Transverse colon (tissue), 4 donors: ENCODE measurements at regions not wholly inside any gene's neighbourhood (a gene's known extent, or its start where the extent isn't known, plus 50 kb on each side); places are given as distances from the start of the nearest gene placed in this dataset.

ENCODE experiments used
- DNase-seq: peaks from one replicate; pipeline ENCODE4 v3.0.0-alpha.2; 2019
- H3K27ac ChIP-seq, 4 donors: fragments of 200-600 bp; sonication (generic); 2 replicates each; pipeline ENCODE4 v1.5.1; 2016 to 2018; ENCODE audit warnings: inconsistent platforms in 4 of 4
- H3K27me3 ChIP-seq: fragments of 200-600 bp; sonication (generic); 2 replicates; pipeline ENCODE4 v1.5.1; 2017; ENCODE audit warnings: inconsistent platforms
- H3K36me3 ChIP-seq, 4 donors: fragments of 200-600 bp; sonication (generic); 2 replicates each; pipeline ENCODE4 v1.5.1; 2017 to 2019; ENCODE audit warnings: inconsistent platforms in 4 of 4
- H3K4me1 ChIP-seq, 4 donors: fragments of 200-600 bp; sonication (generic); 2 replicates each; pipeline ENCODE4 v1.5.1; 2017 to 2020; ENCODE audit warnings: inconsistent platforms in 4 of 4
- H3K4me3 ChIP-seq, 4 donors: fragments of 200-600 bp; sonication (generic); 1 replicate in 1 of 4; 2 replicates in 3 of 4; pipeline versions ENCODE4 v1.5.1 to v1.6.1; 2017 to 2019; ENCODE audit warnings: inconsistent platforms in 4 of 4
- H3K9me3 ChIP-seq, 2 donors: fragments of 200-600 bp; sonication (generic); 2 replicates each; pipeline ENCODE4 v1.5.1; 2017 to 2019; ENCODE audit warnings: inconsistent platforms in 2 of 2
- EP300 ChIP-seq: sonication (generic); formaldehyde crosslinking; IDR thresholded peaks from one replicate; pipeline ENCODE4 v1.6.1; 2017; ENCODE audit warnings: antibody characterized with exemption, low read depth
- POLR2A ChIP-seq: fragments of 450-650 bp; IDR thresholded peaks from one replicate; pipeline ENCODE4 v1.6.1; 2016; ENCODE audit warnings: antibody characterized with exemption, mild to moderate bottlenecking, moderate library complexity
- POLR2AphosphoS5 ChIP-seq, 3 donors: sonication (generic); formaldehyde crosslinking; IDR thresholded peaks; one replicate each; pipeline ENCODE4 v1.6.1; 2016; ENCODE audit warnings: antibody characterized with exemption in 3 of 3
- WGBS, 2 donors: methylation state at CpG; one replicate each; pipeline ENCODE4 v1.1.5; 2018; ENCODE audit warnings: low coverage in 1 of 2; 5-methylcytosine and 5-hydroxymethylcytosine counted together
- in situ Hi-C, 4 donors: fragments of 200-750 bp; cut with MboI; loops; one replicate each; pipeline versions ENCODE4 v1.15.0 to v1.15.1; 2017; ENCODE audit warnings: low sequenced_read_pairs in 3 of 4, low pct_ligation_motif_present in 1 of 4, low pct_unique_long_range_greater_than_20kb in 1 of 4
- intact Hi-C: fragments of 100-400 bp; cut with DNase I; formaldehyde crosslinking; loops from one replicate; pipeline ENCODE4 v1.15.1; 2023; ENCODE audit warnings: low total_unique reads
- TF ChIP-seq, protein P1 (sequence below), 5 experiments: fragments of 200-600 bp in 3 of 5; fragments of 450-650 bp in 2 of 5; sonication (generic) in 3 of 5; IDR thresholded peaks; 1 replicate in 2 of 5; 2 replicates in 3 of 5; pipeline ENCODE4 v1.5.1; 2016 to 2017; ENCODE audit warnings: antibody characterized with exemption in 5 of 5, inconsistent platforms in 3 of 5, mild to moderate bottlenecking in 2 of 5, moderate library complexity in 1 of 5

DNA sequence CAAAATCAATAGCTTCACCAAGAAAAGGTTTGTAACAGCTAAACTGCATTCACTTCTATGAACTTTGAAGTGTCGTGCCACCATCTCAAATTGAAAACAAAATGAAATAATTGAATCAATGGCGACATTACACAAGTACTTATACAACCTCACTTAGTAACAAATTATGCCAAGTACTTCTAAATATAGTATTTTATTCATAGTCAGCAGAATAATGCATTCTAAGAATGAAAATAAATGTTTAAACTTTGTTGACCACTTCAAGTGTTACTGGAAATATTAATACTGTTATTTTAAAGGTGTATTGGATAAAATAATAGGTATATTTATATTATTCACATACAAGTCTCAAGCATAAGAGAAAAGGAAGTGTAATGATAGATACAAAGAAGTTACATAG lies 280.1 kb upstream of the HTR1E start:
- no peak for DNase-seq
- H3K9me3 ChIP-seq: peaks cover 0 to 7% of the 10 kb centered on the region in 2 donors
- H3K4me1 ChIP-seq: no peaks in the 10 kb centered on the region
- no peaks in the 10 kb centered on the region for H3K27me3 ChIP-seq
- H3K4me3 ChIP-seq: no peak overlapping the region
- 70 to 76% methylated on average over 2 of the region's 2 CpGs for WGBS, 2 donors
- H3K36me3 ChIP-seq: no peaks in the 10 kb centered on the region
- intact Hi-C loops (no loop called here), in situ Hi-C loops (no loop called here)
- TF ChIP-seq, protein P1, sequence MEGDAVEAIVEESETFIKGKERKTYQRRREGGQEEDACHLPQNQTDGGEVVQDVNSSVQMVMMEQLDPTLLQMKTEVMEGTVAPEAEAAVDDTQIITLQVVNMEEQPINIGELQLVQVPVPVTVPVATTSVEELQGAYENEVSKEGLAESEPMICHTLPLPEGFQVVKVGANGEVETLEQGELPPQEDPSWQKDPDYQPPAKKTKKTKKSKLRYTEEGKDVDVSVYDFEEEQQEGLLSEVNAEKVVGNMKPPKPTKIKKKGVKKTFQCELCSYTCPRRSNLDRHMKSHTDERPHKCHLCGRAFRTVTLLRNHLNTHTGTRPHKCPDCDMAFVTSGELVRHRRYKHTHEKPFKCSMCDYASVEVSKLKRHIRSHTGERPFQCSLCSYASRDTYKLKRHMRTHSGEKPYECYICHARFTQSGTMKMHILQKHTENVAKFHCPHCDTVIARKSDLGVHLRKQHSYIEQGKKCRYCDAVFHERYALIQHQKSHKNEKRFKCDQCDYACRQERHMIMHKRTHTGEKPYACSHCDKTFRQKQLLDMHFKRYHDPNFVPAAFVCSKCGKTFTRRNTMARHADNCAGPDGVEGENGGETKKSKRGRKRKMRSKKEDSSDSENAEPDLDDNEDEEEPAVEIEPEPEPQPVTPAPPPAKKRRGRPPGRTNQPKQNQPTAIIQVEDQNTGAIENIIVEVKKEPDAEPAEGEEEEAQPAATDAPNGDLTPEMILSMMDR (IDR thresholded peaks at IDR 0.05): no peak
- no peak for TF ChIP-seq POLR2AphosphoS5 (IDR thresholded peaks at IDR 0.05)
- no peak for TF ChIP-seq EP300
- no peak for TF ChIP-seq POLR2A
- no peak overlapping the region for H3K27ac ChIP-seq

DNA sequence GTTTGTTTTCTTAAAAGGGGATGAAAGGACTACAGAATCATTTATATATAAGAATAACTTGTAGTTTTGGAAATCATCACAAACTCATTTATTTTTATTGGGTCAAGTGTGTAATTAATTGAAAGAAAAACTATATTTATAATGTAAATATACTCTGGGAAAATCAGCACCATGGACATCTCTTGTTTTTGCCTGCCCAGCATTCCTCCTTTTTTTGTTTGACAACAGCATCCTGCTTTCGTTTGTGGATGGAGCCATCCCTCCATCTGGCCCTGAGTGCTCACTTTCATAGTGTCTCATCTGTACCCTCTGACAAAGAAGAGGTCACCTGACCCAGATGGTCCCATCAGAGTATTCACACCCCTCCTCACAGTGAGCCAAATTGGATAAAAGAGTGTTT lies 308.2 kb upstream of the HTR1E start:
- intact Hi-C loops (no loop called here), in situ Hi-C loops (no loop called here)
- H3K27ac ChIP-seq: no peak overlapping the region
- H3K36me3 ChIP-seq: no peaks in the 10 kb centered on the region
- no peak for TF ChIP-seq POLR2A
- TF ChIP-seq POLR2AphosphoS5 (IDR thresholded peaks at IDR 0.05): no peak
- TF ChIP-seq EP300: no peak
- TF ChIP-seq, protein P1 (IDR thresholded peaks at IDR 0.05): no peak
- DNase-seq: no peak
- H3K4me1 ChIP-seq: no peaks in the 10 kb centered on the region
- H3K27me3 ChIP-seq: no peaks in the 10 kb centered on the region
- no peak overlapping the region for H3K4me3 ChIP-seq
- WGBS, 2 donors: 0 to 15% methylated on average over 1 of the region's 1 CpG
- peaks cover under 1 to 4% of the 10 kb centered on the region in 2 donors for H3K9me3 ChIP-seq

DNA sequence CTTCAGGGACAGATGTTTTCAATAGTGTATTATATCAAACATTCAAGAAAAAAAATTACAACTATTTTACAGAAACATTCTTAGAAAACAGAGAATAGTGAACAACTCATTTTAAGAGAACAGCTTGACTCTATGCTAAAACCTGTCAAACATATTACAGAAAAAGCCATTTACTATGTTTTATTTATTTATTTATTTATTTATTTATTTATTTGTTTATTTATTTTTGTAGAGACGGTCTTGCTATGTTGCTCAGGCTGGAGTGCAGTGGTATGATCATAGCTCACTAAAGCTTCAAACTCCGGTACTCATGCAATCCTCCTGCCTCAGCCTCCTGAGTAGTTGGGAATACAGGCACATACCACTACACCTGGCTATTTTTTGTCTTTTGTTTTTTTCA lies 317.9 kb upstream of the HTR1E start:
- peaks cover 11 to 16% of the 10 kb centered on the region in 2 donors for H3K9me3 ChIP-seq
- H3K4me1 ChIP-seq: no peaks in the 10 kb centered on the region
- no peak overlapping the region for H3K27ac ChIP-seq
- DNase-seq: no peak
- 82 to 93% methylated on average over 2 of the region's 2 CpGs for WGBS, 2 donors
- TF ChIP-seq POLR2A (no peak), POLR2AphosphoS5 (IDR thresholded peaks at IDR 0.05) (no peak), EP300 (no peak)
- TF ChIP-seq, protein P1 (IDR thresholded peaks at IDR 0.05): no peak
- H3K27me3 ChIP-seq: no peaks in the 10 kb centered on the region
- in situ Hi-C loops (no loop called here), intact Hi-C loops (no loop called here)
- H3K4me3 ChIP-seq: no peak overlapping the region
- no peaks in the 10 kb centered on the region for H3K36me3 ChIP-seq

DNA sequence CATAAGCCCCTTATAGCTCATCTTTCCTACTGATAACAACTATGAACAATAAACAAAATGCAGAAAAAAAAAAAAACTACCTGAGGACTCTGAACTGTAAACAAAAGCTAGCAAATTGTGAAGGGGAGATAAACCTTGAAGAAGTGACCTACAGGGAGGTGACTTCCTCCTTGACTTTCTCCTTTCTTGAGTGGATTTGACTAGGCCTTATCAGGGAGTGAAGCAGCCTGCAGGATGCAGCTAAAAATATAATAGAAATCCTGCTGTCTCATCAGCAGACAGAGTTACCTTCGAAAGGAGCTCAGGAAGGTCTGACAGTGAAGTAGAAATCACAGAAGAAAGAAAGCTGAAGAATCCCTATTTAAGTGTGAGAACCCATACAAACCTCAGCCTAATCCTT lies 322.0 kb upstream of the HTR1E start:
- H3K4me1 ChIP-seq: no peaks in the 10 kb centered on the region
- no peak for DNase-seq
- no peak overlapping the region for H3K4me3 ChIP-seq
- H3K27ac ChIP-seq: no peak overlapping the region
- intact Hi-C loops: no loop called here
- peaks cover 3 to 9% of the 10 kb centered on the region in 2 donors for H3K9me3 ChIP-seq
- in situ Hi-C loops: no loop called here
- H3K27me3 ChIP-seq: no peaks in the 10 kb centered on the region
- H3K36me3 ChIP-seq: no peaks in the 10 kb centered on the region
- WGBS, 2 donors: 56 to 73% methylated on average over 1 of the region's 1 CpG
- TF ChIP-seq EP300 (no peak), POLR2A (no peak), POLR2AphosphoS5 (IDR thresholded peaks at IDR 0.05) (no peak)
- TF ChIP-seq, protein P1 (IDR thresholded peaks at IDR 0.05): no peak
